ENCODE measurements at regions not wholly inside any gene's neighbourhood (a gene's known extent, or its start where the extent isn't known, plus 50 kb on each side); places are given as distances from the start of the nearest gene placed in this dataset.
A peak's percentile ranks its signal among the peaks of the same experiment; 100 is the strongest.
"Not testable (repeated sequence)": the region's sequence is repeated elsewhere in the genome, so short reads cannot be mapped to it uniquely, and the experiment has no call there.

DNA sequence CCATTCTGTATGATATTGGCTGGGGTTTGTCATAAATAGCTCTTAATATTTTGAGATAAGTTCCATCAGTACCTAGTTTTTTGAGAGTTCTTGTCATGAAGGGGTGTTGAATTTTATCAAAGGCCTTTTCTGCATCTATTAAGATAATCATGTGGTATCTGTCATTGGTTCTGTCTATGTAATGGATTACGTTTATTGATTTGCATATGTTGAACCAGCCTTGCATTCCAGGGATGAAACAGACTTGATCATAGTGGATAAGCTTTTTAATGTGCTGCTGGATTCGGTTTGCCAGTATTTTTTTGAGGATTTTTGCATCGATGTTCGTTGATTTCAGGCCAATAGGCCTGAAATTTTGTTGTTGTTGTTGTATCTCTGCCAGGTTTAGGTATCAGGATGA lies 469.4 kb upstream of the SPRY2 start:
- WGBS, 2 donors (ENCODE audit: extremely low coverage in 2 of 2, insufficient read length in 2 of 2, insufficient replicate concordance in 1 of 2): no CpG with 5 or more reads among the region's 4 CpGs
- not testable (repeated sequence) for H3K36me3 ChIP-seq (replicated peaks in 1 of 2; ENCODE audit: control insufficient read depth in 2 of 2, insufficient read depth in 2 of 2, low read length in 2 of 2); H3K4me2 ChIP-seq (ENCODE audit: insufficient read depth, low read length, poor library complexity, severe bottlenecking); H2BK12ac ChIP-seq (ENCODE audit: low read length); H3K9me3 ChIP-seq (replicated peaks in 1 of 2; ENCODE audit: control insufficient read depth in 2 of 2, insufficient read depth in 1 of 2, low read depth in 1 of 2, low read length in 2 of 2); H3K4me3 ChIP-seq (ENCODE audit: low read length in 2 of 2); H3K27ac ChIP-seq (replicated peaks; ENCODE audit: low read length); DNase-seq (ENCODE audit: low spot score); H2AK5ac ChIP-seq (ENCODE audit: low read depth, low read length); H2BK120ac ChIP-seq (ENCODE audit: low read depth, low read length); H3K14ac ChIP-seq (ENCODE audit: low read length); H3K4me1 ChIP-seq (ENCODE audit: control insufficient read depth in 2 of 2, insufficient read depth in 1 of 2, low read depth in 1 of 2, low read length in 2 of 2); H3K9ac ChIP-seq (ENCODE audit: low read depth, low read length, poor library complexity); H3K4ac ChIP-seq (ENCODE audit: low read length); H3K27me3 ChIP-seq (ENCODE audit: control insufficient read depth in 3 of 3, insufficient read depth in 3 of 3, low read depth in 1 of 3, low read length in 3 of 3); H2AFZ ChIP-seq (ENCODE audit: low read length); H2BK15ac ChIP-seq (ENCODE audit: low read length); H4K91ac ChIP-seq (ENCODE audit: low read depth, low read length, poor library complexity); H3K18ac ChIP-seq (ENCODE audit: low read length); H4K8ac ChIP-seq (ENCODE audit: low read depth, low read length); H2BK5ac ChIP-seq (ENCODE audit: low read length); H3K79me1 ChIP-seq (ENCODE audit: low read depth, low read length); H3K23ac ChIP-seq (ENCODE audit: low read depth, low read length, poor library complexity)

GRCh38 chr13:80802946-80803345 lies 462.0 kb upstream of the SPRY2 start:
- no peak overlapping the region for H3K9ac ChIP-seq (ENCODE audit: low read depth, low read length, poor library complexity)
- H2BK12ac ChIP-seq (ENCODE audit: low read length): no peak overlapping the region
- H2AFZ ChIP-seq (ENCODE audit: low read length): no peak overlapping the region
- H3K4ac ChIP-seq (ENCODE audit: low read length): no peak overlapping the region
- no peaks in the 10 kb centered on the region for H3K4me1 ChIP-seq (ENCODE audit: control insufficient read depth in 2 of 2, insufficient read depth in 1 of 2, low read depth in 1 of 2, low read length in 2 of 2)
- no peak overlapping the region for H2AK5ac ChIP-seq (ENCODE audit: low read depth, low read length)
- peaks cover 0 to under 1% of the 10 kb centered on the region in 2 donors for H3K9me3 ChIP-seq (replicated peaks in 1 of 2; ENCODE audit: control insufficient read depth in 2 of 2, insufficient read depth in 1 of 2, low read depth in 1 of 2, low read length in 2 of 2)
- no peak overlapping the region for H2BK120ac ChIP-seq (ENCODE audit: low read depth, low read length)
- no peak overlapping the region for H3K23ac ChIP-seq (ENCODE audit: low read depth, low read length, poor library complexity)
- no peak overlapping the region for H2BK15ac ChIP-seq (ENCODE audit: low read length)
- no peak overlapping the region for H2BK5ac ChIP-seq (ENCODE audit: low read length)
- H3K4me3 ChIP-seq (ENCODE audit: low read length in 2 of 2): no peak overlapping the region
- no peak overlapping the region for H3K18ac ChIP-seq (ENCODE audit: low read length)
- H3K27me3 ChIP-seq (ENCODE audit: control insufficient read depth in 3 of 3, insufficient read depth in 3 of 3, low read depth in 1 of 3, low read length in 3 of 3): no peaks in the 10 kb centered on the region
- no peak overlapping the region for H3K27ac ChIP-seq (replicated peaks; ENCODE audit: low read length)
- H3K4me2 ChIP-seq (ENCODE audit: insufficient read depth, low read length, poor library complexity, severe bottlenecking): no peak overlapping the region
- H4K91ac ChIP-seq (ENCODE audit: low read depth, low read length, poor library complexity): no peak overlapping the region
- no peak overlapping the region for H4K8ac ChIP-seq (ENCODE audit: low read depth, low read length)
- no peaks in the 10 kb centered on the region for H3K36me3 ChIP-seq (replicated peaks in 1 of 2; ENCODE audit: control insufficient read depth in 2 of 2, insufficient read depth in 2 of 2, low read length in 2 of 2)
- DNase-seq (ENCODE audit: low spot score): no peak
- no CpG with 5 or more reads among the region's 3 CpGs for WGBS, 2 donors (ENCODE audit: extremely low coverage in 2 of 2, insufficient read length in 2 of 2, insufficient replicate concordance in 1 of 2)
- no peaks in the 10 kb centered on the region for H3K79me1 ChIP-seq (ENCODE audit: low read depth, low read length)
- H3K14ac ChIP-seq (ENCODE audit: low read length): no peak overlapping the region

DNA sequence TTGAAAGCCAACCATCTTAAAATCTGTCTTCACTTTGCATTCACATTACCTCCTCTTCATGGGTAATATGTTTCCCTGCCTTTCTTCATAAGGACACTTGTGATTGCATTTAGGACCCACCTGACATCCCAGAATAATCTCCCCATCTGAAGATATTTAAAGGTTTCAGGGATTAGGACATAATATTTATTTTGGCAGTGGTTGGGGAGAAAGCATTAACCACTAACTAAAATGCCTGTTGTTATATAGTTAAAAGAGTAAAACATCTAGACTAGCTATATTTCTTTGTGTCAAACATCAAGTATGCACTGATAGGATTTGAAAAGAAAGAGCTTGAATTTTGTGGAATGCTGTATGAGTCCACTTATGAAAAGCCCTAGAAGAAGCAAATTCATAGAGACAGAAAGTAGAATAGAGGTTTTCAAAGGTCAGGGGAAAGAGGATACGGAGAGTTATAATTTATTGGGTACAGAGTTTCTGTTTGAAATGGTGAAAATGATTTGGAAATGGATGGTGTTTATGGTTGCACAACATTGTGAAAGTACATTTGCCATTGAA lies 457.7 kb upstream of the SPRY2 start:
- H3K14ac ChIP-seq (ENCODE audit: low read length): no peak overlapping the region
- DNase-seq (ENCODE audit: low spot score): no peak
- no peak overlapping the region for H3K23ac ChIP-seq (ENCODE audit: low read depth, low read length, poor library complexity)
- no peak overlapping the region for H3K4me3 ChIP-seq (ENCODE audit: low read length in 2 of 2)
- H3K4ac ChIP-seq (ENCODE audit: low read length): no peak overlapping the region
- H3K9ac ChIP-seq (ENCODE audit: low read depth, low read length, poor library complexity): no peak overlapping the region
- no peak overlapping the region for H2AK5ac ChIP-seq (ENCODE audit: low read depth, low read length)
- no peak overlapping the region for H3K27ac ChIP-seq (replicated peaks; ENCODE audit: low read length)
- H3K18ac ChIP-seq (ENCODE audit: low read length): no peak overlapping the region
- no peak overlapping the region for H2BK15ac ChIP-seq (ENCODE audit: low read length)
- H3K4me2 ChIP-seq (ENCODE audit: insufficient read depth, low read length, poor library complexity, severe bottlenecking): no peak overlapping the region
- no peak overlapping the region for H2BK5ac ChIP-seq (ENCODE audit: low read length)
- peak overlapping the region; percentile 12 for H2AFZ ChIP-seq (ENCODE audit: low read length)
- H4K8ac ChIP-seq (ENCODE audit: low read depth, low read length): no peak overlapping the region
- no peak overlapping the region for H2BK120ac ChIP-seq (ENCODE audit: low read depth, low read length)
- no peak overlapping the region for H4K91ac ChIP-seq (ENCODE audit: low read depth, low read length, poor library complexity)
- no peak overlapping the region for H2BK12ac ChIP-seq (ENCODE audit: low read length)
- peaks cover 0 to 2% of the 10 kb centered on the region in 2 donors for H3K9me3 ChIP-seq (replicated peaks in 1 of 2; ENCODE audit: control insufficient read depth in 2 of 2, insufficient read depth in 1 of 2, low read depth in 1 of 2, low read length in 2 of 2)
- 100% methylated on average over 1 of the region's 1 CpG for WGBS, 2 donors (ENCODE audit: extremely low coverage in 2 of 2, insufficient read length in 2 of 2, insufficient replicate concordance in 1 of 2)
- no peaks in the 10 kb centered on the region for H3K79me1 ChIP-seq (ENCODE audit: low read depth, low read length)
- H3K27me3 ChIP-seq (ENCODE audit: control insufficient read depth in 3 of 3, insufficient read depth in 3 of 3, low read depth in 1 of 3, low read length in 3 of 3): no peaks in the 10 kb centered on the region
- peaks cover 0 to 2% of the 10 kb centered on the region in 2 donors for H3K4me1 ChIP-seq (ENCODE audit: control insufficient read depth in 2 of 2, insufficient read depth in 1 of 2, low read depth in 1 of 2, low read length in 2 of 2)
- H3K36me3 ChIP-seq (replicated peaks in 1 of 2; ENCODE audit: control insufficient read depth in 2 of 2, insufficient read depth in 2 of 2, low read length in 2 of 2): no peaks in the 10 kb centered on the region

DNA sequence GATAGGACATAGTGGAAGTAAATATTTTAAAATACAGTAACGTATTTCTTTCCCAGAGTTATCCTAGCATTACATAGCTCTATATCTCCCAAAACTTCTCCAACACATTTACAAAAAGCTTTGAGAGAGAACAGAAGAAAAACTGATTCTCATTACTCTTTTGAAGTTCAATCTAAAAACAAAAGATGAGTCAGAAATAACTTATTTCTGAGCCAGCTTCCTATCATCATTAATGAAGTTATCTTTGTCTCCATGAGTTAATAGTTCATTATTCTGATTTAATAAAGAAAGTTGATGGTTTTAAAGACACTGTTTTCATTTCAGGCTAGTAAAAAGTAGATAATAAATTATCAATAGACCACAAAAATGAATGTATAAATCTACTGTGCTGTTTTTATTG lies 446.7 kb upstream of the SPRY2 start:
- H3K14ac ChIP-seq (ENCODE audit: low read length): no peak overlapping the region
- no peaks in the 10 kb centered on the region for H3K36me3 ChIP-seq (replicated peaks in 1 of 2; ENCODE audit: control insufficient read depth in 2 of 2, insufficient read depth in 2 of 2, low read length in 2 of 2)
- H3K4me1 ChIP-seq (ENCODE audit: control insufficient read depth in 2 of 2, insufficient read depth in 1 of 2, low read depth in 1 of 2, low read length in 2 of 2): peaks cover 5 to 26% of the 10 kb centered on the region in 2 donors
- no peak overlapping the region for H2BK5ac ChIP-seq (ENCODE audit: low read length)
- no peaks in the 10 kb centered on the region for H3K79me1 ChIP-seq (ENCODE audit: low read depth, low read length)
- H3K4me3 ChIP-seq (ENCODE audit: low read length in 2 of 2): no peak overlapping the region
- no peak overlapping the region for H2AK5ac ChIP-seq (ENCODE audit: low read depth, low read length)
- H3K27me3 ChIP-seq (ENCODE audit: control insufficient read depth in 3 of 3, insufficient read depth in 3 of 3, low read depth in 1 of 3, low read length in 3 of 3): no peaks in the 10 kb centered on the region
- H3K27ac ChIP-seq (replicated peaks; ENCODE audit: low read length): no peak overlapping the region
- H3K4me2 ChIP-seq (ENCODE audit: insufficient read depth, low read length, poor library complexity, severe bottlenecking): no peak overlapping the region
- H2BK15ac ChIP-seq (ENCODE audit: low read length): no peak overlapping the region
- peaks cover 0 to 15% of the 10 kb centered on the region in 2 donors for H3K9me3 ChIP-seq (replicated peaks in 1 of 2; ENCODE audit: control insufficient read depth in 2 of 2, insufficient read depth in 1 of 2, low read depth in 1 of 2, low read length in 2 of 2)
- no peak overlapping the region for H3K9ac ChIP-seq (ENCODE audit: low read depth, low read length, poor library complexity)
- DNase-seq (ENCODE audit: low spot score): no peak
- no peak overlapping the region for H2BK120ac ChIP-seq (ENCODE audit: low read depth, low read length)
- no peak overlapping the region for H3K23ac ChIP-seq (ENCODE audit: low read depth, low read length, poor library complexity)
- no peak overlapping the region for H4K91ac ChIP-seq (ENCODE audit: low read depth, low read length, poor library complexity)
- WGBS, 2 donors (ENCODE audit: extremely low coverage in 2 of 2, insufficient read length in 2 of 2, insufficient replicate concordance in 1 of 2): no CpG with 5 or more reads among the region's 1 CpG
- no peak overlapping the region for H2BK12ac ChIP-seq (ENCODE audit: low read length)
- no peak overlapping the region for H2AFZ ChIP-seq (ENCODE audit: low read length)
- H4K8ac ChIP-seq (ENCODE audit: low read depth, low read length): no peak overlapping the region
- H3K4ac ChIP-seq (ENCODE audit: low read length): no peak overlapping the region
- H3K18ac ChIP-seq (ENCODE audit: low read length): no peak overlapping the region

Measured in neuronal stem cell (in vitro differentiated cells).